HG02623 (cell line): ENCODE measurements at regions not wholly inside any gene's neighbourhood (a gene's known extent, or its start where the extent isn't known, plus 50 kb on each side); places are given as distances from the start of the nearest gene placed in this dataset.

Experiments
- ATAC-seq: cut with Tn5 transposase; IDR thresholded peaks from one replicate; pipeline ENCODE4 v1.9.1; 2021; ENCODE audit warnings: moderate library complexity; ENCODE audit not compliant: unreplicated experiment

- ATAC-seq = no peak
These were observed 83.5 kb upstream of the MAX start for GRCh38 chr14:65185829-65186228.

- ATAC-seq = no peak
These were observed 84.6 kb upstream of the MAX start for GRCh38 chr14:65186951-65187350.

- no peak for ATAC-seq
These were observed 85.2 kb upstream of the MAX start for GRCh38 chr14:65187421-65188049.

- no peak for ATAC-seq
These were observed 88.0 kb upstream of the MAX start for GRCh38 chr14:65190312-65190711.

GRCh38 chr14:65191716-65192115 lies 89.4 kb upstream of the MAX start:
- ATAC-seq = no peak

GRCh38 chr14:65192686-65193085 lies 90.4 kb upstream of the MAX start:
- ATAC-seq = no peak

- ATAC-seq = no peak
These were observed 91.7 kb upstream of the MAX start for GRCh38 chr14:65193916-65194590.

GRCh38 chr14:65195042-65195719 lies 92.9 kb upstream of the MAX start:
- ATAC-seq = peak; percentile 80

- no peak for ATAC-seq
These were observed 96.0 kb upstream of the MAX start for GRCh38 chr14:65198346-65198745.

- no peak for ATAC-seq
These were observed 98.1 kb upstream of the MAX start for GRCh38 chr14:65200454-65200853.

- no peak for ATAC-seq
These were observed 101.3 kb upstream of the MAX start for GRCh38 chr14:65203574-65203973.

- no peak for ATAC-seq
These were observed 101.7 kb upstream of the MAX start for GRCh38 chr14:65204056-65204455.

- ATAC-seq = no peak
These were observed 103.7 kb upstream of the MAX start for GRCh38 chr14:65206078-65206447.

- peak; percentile 61 for ATAC-seq
These were observed 104.3 kb upstream of the MAX start for GRCh38 chr14:65206448-65207096.

GRCh38 chr14:65208548-65208947 lies 106.2 kb upstream of the MAX start:
- no peak for ATAC-seq

- no peak for ATAC-seq
These were observed 108.0 kb upstream of the MAX start for GRCh38 chr14:65210118-65210821.

GRCh38 chr14:65210822-65211182 lies 108.5 kb upstream of the MAX start:
- no peak for ATAC-seq

- ATAC-seq = no peak
These were observed 109.1 kb upstream of the MAX start for GRCh38 chr14:65211341-65211987.

GRCh38 chr14:65213316-65213715 lies 111.0 kb upstream of the MAX start:
- no peak for ATAC-seq

- no peak for ATAC-seq
These were observed 112.4 kb upstream of the MAX start for GRCh38 chr14:65214741-65215140.

- ATAC-seq = no peak
These were observed 117.0 kb upstream of the MAX start for GRCh38 chr14:65219353-65219752.
